Sigmoid colon (tissue), 6 donors: ENCODE measurements at regions not wholly inside any gene's neighbourhood (a gene's known extent, or its start where the extent isn't known, plus 50 kb on each side); places are given as distances from the start of the nearest gene placed in this dataset.

ENCODE experiments used
- DNase-seq: peaks from one replicate; pipeline ENCODE4 v3.0.0-alpha.2; 2019
- H3K27ac ChIP-seq, 4 donors: fragments of 200-600 bp; sonication (generic); one replicate each; pipeline ENCODE4 v1.5.1; 2016 to 2019; ENCODE audit warnings: mild to moderate bottlenecking in 1 of 4
- H3K27me3 ChIP-seq, 3 donors: fragments of 200-600 bp; sonication (generic); one replicate each; pipeline ENCODE4 v1.5.1; 2019; ENCODE audit warnings: mild to moderate bottlenecking in 1 of 3
- H3K36me3 ChIP-seq, 4 donors: fragments of 200-600 bp; sonication (generic); one replicate each; pipeline ENCODE4 v1.5.1; 2016 to 2019
- H3K4me1 ChIP-seq, 4 donors: fragments of 200-600 bp; sonication (generic); one replicate each; pipeline ENCODE4 v1.5.1; 2017 to 2019
- H3K4me3 ChIP-seq, 4 donors: fragments of 200-600 bp; sonication (generic); one replicate each; pipeline ENCODE4 v1.5.1; 2017 to 2019; ENCODE audit warnings: mild to moderate bottlenecking in 2 of 4, moderate library complexity in 1 of 4
- H3K9me3 ChIP-seq, 4 donors: fragments of 200-600 bp in 3 of 4; sonication (generic) in 3 of 4; one replicate each; pipeline versions ENCODE4 v1.5.1 to v1.6.1; 2013 to 2019
- EP300 ChIP-seq, 4 donors: sonication (generic); formaldehyde crosslinking; IDR thresholded peaks; one replicate each; pipeline ENCODE4 v1.6.1; 2017; ENCODE audit warnings: antibody characterized with exemption in 4 of 4
- POLR2A ChIP-seq, 2 donors: fragments of 450-650 bp; IDR thresholded peaks; one replicate each; pipeline ENCODE4 v1.6.1; 2016; ENCODE audit warnings: antibody characterized with exemption in 2 of 2, mild to moderate bottlenecking in 2 of 2, moderate library complexity in 2 of 2
- POLR2AphosphoS5 ChIP-seq, 4 donors: sonication (generic); formaldehyde crosslinking; IDR thresholded peaks; one replicate each; pipeline ENCODE4 v1.6.1; 2017; ENCODE audit warnings: antibody characterized with exemption in 4 of 4
- WGBS, 2 donors: extraction: QIAGEN DNeasy Blood & Tissue Kit; methylation state at CpG; one replicate each; pipeline ENCODE4 v1.1.7; 2013; 5-methylcytosine and 5-hydroxymethylcytosine counted together
- intact Hi-C: fragments of 100-400 bp; cut with DNase I; formaldehyde crosslinking; loops from one replicate; pipeline ENCODE4 v1.15.1; 2023
- TF ChIP-seq, protein P1 (sequence below), 4 experiments: fragments of 450-650 bp in 3 of 4; fragments of 200-600 bp in 1 of 4; IDR thresholded peaks; one replicate each; pipeline ENCODE4 v1.5.1; 2016 to 2019; ENCODE audit warnings: antibody characterized with exemption in 4 of 4, mild to moderate bottlenecking in 3 of 4, moderate library complexity in 2 of 4
- donor health status: healthy with polysubstance abuse.
- donor health status: healthy.

DNA sequence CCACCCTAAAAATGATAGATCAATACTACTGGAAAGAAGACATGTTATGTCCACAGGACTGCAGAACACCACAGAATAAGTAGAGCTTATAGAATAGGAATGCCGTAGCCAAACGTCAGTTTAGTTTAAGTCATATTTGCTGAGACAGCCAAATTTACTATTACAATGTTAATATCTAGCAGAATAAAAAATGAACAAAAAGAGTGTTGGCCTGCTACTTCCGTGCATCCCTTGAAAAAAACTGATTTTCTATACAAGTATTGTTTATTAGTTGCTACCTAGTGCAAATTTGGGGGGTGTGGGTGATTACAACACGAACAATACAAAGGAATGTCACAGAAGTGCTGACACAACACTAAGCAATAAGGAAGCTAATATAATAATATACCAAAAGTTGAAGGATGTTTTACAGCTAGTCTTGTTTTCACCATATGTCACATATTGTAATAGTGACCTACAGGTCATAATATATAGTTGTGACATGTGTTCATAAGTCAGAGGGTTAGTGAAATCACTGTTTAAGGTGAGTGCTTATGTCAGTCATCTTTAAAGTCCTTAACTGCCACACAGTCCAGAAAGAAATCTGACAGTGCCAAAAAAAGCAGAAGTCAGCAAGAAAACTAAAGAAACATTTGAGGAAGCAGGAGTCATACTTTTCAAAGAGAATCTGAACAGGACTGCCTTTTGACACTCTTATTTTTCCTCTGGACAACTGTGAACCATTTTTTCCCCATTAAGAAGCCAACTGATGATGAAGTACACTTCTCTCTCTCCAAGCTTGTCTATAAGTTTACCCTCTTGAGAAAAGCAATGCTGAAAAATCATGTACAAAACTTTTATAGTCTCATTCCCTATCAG is 376.4 kb downstream of the ZEB2 start:
- H3K27ac ChIP-seq: peak overlapping the region in 1 of 4 donors; percentile 27
- intact Hi-C loops: no loop called here
- no peak overlapping the region for H3K4me3 ChIP-seq
- peaks cover 0 to 10% (median 0%) of the 10 kb centered on the region in 4 donors for H3K4me1 ChIP-seq
- H3K9me3 ChIP-seq: no peaks in the 10 kb centered on the region
- H3K27me3 ChIP-seq: no peaks in the 10 kb centered on the region
- no peak for DNase-seq
- H3K36me3 ChIP-seq: no peaks in the 10 kb centered on the region
- 57 to 76% methylated on average over 4 of the region's 4 CpGs for WGBS, 2 donors
- TF ChIP-seq POLR2A (IDR thresholded peaks at IDR 0.05): no peak
- TF ChIP-seq POLR2AphosphoS5 (IDR thresholded peaks at IDR 0.05): no peak
- TF ChIP-seq, protein P1, sequence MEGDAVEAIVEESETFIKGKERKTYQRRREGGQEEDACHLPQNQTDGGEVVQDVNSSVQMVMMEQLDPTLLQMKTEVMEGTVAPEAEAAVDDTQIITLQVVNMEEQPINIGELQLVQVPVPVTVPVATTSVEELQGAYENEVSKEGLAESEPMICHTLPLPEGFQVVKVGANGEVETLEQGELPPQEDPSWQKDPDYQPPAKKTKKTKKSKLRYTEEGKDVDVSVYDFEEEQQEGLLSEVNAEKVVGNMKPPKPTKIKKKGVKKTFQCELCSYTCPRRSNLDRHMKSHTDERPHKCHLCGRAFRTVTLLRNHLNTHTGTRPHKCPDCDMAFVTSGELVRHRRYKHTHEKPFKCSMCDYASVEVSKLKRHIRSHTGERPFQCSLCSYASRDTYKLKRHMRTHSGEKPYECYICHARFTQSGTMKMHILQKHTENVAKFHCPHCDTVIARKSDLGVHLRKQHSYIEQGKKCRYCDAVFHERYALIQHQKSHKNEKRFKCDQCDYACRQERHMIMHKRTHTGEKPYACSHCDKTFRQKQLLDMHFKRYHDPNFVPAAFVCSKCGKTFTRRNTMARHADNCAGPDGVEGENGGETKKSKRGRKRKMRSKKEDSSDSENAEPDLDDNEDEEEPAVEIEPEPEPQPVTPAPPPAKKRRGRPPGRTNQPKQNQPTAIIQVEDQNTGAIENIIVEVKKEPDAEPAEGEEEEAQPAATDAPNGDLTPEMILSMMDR (IDR thresholded peaks at IDR 0.05): no peak
- TF ChIP-seq EP300 (IDR thresholded peaks at IDR 0.05): no peak

DNA sequence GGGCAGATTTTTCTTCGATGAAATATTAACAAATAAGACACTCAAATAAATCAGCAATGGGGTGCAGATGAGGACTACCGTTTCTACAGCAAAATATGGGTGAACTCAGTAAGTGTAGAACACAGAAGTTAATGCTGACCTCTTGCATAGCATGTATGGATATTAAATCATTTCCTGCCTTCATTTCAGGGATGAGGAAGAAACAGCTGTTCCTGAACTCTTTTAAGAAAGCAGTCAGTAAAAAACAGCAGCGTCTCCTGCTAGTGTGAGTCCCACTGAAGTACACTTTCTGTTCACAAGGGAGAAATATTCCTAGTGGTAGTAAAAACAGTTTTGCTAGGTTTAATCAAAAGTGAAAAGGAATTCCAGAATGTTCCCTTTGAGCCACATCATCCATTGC is 379.0 kb downstream of the ZEB2 start:
- intact Hi-C loops: no loop called here
- no peaks in the 10 kb centered on the region for H3K27me3 ChIP-seq
- no peak overlapping the region for H3K27ac ChIP-seq
- TF ChIP-seq, protein P1 (IDR thresholded peaks at IDR 0.05): no peak
- TF ChIP-seq POLR2A (IDR thresholded peaks at IDR 0.05): no peak
- TF ChIP-seq POLR2AphosphoS5 (IDR thresholded peaks at IDR 0.05): no peak
- TF ChIP-seq EP300 (IDR thresholded peaks at IDR 0.05): no peak
- no peaks in the 10 kb centered on the region for H3K9me3 ChIP-seq
- H3K36me3 ChIP-seq: no peaks in the 10 kb centered on the region
- DNase-seq: no peak
- H3K4me1 ChIP-seq: peaks cover 0 to 10% (median 0%) of the 10 kb centered on the region in 4 donors
- 83 to 91% methylated on average over 3 of the region's 3 CpGs for WGBS, 2 donors
- H3K4me3 ChIP-seq: no peak overlapping the region

DNA sequence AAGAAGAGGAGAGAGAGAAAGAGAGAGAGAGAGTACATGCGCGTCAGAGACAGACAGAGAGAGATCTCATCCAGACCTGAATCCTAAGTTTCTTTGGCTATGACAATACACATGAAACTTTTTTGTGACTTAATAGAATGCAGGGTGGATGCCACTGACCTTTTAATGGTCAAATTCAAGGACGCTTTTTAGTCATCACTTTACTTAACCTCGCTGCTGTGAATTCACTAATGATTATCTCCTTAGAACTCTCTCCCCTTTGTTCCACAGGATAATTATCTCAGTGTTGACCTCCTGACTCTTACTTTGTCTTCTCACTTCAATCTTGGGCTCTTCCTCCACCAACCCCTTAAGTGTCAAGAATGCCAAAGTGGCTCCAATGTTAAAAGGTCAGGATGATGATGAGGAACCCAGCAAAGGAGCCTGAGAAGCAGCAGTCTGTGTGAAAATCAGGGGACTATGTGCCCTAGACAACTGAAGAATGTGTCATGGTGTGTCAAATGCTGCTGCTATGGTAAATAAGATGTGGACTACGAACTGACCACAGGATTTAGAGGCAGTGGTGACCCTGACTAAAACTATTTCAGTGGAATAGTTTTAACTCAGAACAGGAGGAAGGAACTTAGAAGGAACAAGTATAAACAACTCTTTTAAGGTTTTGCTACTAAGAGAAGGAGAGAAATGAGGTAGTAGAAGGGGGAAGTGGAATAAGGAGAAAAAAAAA is 382.1 kb downstream of the ZEB2 start:
- no peak for DNase-seq
- H3K4me3 ChIP-seq: no peak overlapping the region
- no peaks in the 10 kb centered on the region for H3K4me1 ChIP-seq
- H3K27me3 ChIP-seq: no peaks in the 10 kb centered on the region
- intact Hi-C loops: no loop called here
- no peaks in the 10 kb centered on the region for H3K9me3 ChIP-seq
- 92 to 97% methylated on average over 5 of the region's 5 CpGs for WGBS, 2 donors
- no peak overlapping the region for H3K27ac ChIP-seq
- no peaks in the 10 kb centered on the region for H3K36me3 ChIP-seq
- TF ChIP-seq, protein P1 (IDR thresholded peaks at IDR 0.05): no peak
- no peak for TF ChIP-seq POLR2AphosphoS5 (IDR thresholded peaks at IDR 0.05)
- no peak for TF ChIP-seq EP300 (IDR thresholded peaks at IDR 0.05)
- TF ChIP-seq POLR2A (IDR thresholded peaks at IDR 0.05): no peak

DNA sequence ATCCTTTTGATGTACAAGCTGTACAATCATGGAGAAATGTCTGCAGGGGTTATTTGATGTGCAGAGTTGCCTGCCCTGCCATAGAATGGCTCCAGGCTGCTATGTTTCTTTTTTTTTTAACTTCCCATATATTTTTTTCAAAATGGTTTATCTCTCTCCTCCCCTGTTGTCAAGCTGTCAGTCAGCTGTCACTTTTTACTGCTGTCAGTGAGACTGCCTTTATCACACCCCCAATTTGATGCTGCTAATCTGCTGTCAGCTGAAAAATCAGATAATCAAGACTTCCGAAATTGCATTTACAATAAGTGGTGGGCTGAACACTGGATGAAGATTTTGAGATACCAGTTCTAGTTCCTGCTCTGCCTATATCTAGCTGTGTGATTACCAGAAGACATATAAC is 382.6 kb downstream of the ZEB2 start:
- H3K9me3 ChIP-seq: no peaks in the 10 kb centered on the region
- intact Hi-C loops: no loop called here
- H3K27ac ChIP-seq: no peak overlapping the region
- no peak overlapping the region for H3K4me3 ChIP-seq
- no peaks in the 10 kb centered on the region for H3K4me1 ChIP-seq
- no peaks in the 10 kb centered on the region for H3K36me3 ChIP-seq
- TF ChIP-seq EP300 (IDR thresholded peaks at IDR 0.05) (no peak), POLR2A (IDR thresholded peaks at IDR 0.05) (no peak), POLR2AphosphoS5 (IDR thresholded peaks at IDR 0.05) (no peak)
- TF ChIP-seq, protein P1 (IDR thresholded peaks at IDR 0.05): no peak
- H3K27me3 ChIP-seq: no peaks in the 10 kb centered on the region
- WGBS, 2 donors: 94 to 96% methylated on average over 1 of the region's 1 CpG
- DNase-seq: no peak
